ENCODE measurements at regions not wholly inside any gene's neighbourhood (a gene's known extent, or its start where the extent isn't known, plus 50 kb on each side); places are given as distances from the start of the nearest gene placed in this dataset.

GRCh38 chr2:16221461-16222010 lies 281.2 kb downstream of the MYCN start:
- TF ChIP-seq SUZ12 (IDR thresholded peaks at IDR 0.05) = no peak
- TF ChIP-seq TARDBP (IDR thresholded peaks at IDR 0.05) = no peak
- no peak for TF ChIP-seq ARNT (IDR thresholded peaks at IDR 0.05)
- TF ChIP-seq PKNOX1 (IDR thresholded peaks at IDR 0.05) = no peak
- no peak for TF ChIP-seq SP1 (IDR thresholded peaks at IDR 0.05)
- TF ChIP-seq ZNF384 (IDR thresholded peaks at IDR 0.05) = no peak
- no peak for TF ChIP-seq BHLHE40 (IDR thresholded peaks at IDR 0.05; ENCODE audit: borderline replicate concordance)
- TF ChIP-seq FOXM1 (IDR thresholded peaks at IDR 0.05; ENCODE audit: borderline replicate concordance) = no peak
- no peak for TF ChIP-seq ELF4 (IDR thresholded peaks at IDR 0.05)
- TF ChIP-seq FOXK2 (IDR thresholded peaks at IDR 0.05) = no peak
- no peak for TF ChIP-seq HDGF (IDR thresholded peaks at IDR 0.05; ENCODE audit: borderline replicate concordance)
